NCI-H2196 (cell line): ENCODE measurements at regions not wholly inside any gene's neighbourhood (a gene's known extent, or its start where the extent isn't known, plus 50 kb on each side); places are given as distances from the start of the nearest gene placed in this dataset.
"Not testable (repeated sequence)": the region's sequence is repeated elsewhere in the genome, so short reads cannot be mapped to it uniquely, and the experiment has no call there.

Source experiments
- DNase-seq: peaks from one replicate; lab custom pipeline; 2025; ENCODE audit not compliant: unreplicated experiment; lab: John Stamatoyannopoulos, UW

DNA sequence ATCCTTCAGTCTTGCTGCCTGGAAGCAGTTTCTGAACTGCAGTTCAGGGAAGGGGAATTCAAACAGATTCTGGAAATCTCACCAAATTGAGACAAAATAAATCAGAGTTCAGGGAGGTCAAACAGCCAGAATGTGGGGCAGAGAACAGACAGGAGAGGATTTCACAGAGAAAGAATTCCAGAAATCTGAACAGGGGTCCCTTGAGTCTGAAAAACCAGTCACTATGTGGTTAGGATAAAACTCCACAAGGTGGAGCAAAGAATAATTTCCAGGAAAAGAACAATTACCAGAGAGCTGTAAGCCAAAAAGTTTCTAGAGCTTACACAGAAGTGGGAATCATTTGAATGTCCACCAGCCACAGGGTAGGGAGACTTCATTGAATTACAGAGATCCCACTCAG is 84.7 kb downstream of the URB2 start:
- no peak for DNase-seq

DNA sequence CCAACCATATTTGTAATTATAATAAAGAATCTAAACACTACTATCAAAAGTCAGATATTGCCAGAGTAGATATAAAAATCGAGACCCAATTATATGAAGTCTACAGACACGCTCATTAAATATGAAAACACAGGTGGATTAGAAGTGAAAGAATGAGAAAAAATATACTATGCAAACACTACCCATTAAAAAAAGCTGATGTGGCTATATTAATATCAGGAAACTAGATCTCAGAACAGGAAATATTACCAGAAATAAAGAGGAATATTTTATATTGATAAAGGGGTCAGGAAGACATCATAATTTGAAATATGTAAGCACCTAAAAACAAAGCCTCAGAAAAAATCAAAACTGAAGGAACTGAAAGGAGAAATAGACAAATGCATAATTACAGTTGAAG is 88.3 kb downstream of the URB2 start:
- no peak for DNase-seq

DNA sequence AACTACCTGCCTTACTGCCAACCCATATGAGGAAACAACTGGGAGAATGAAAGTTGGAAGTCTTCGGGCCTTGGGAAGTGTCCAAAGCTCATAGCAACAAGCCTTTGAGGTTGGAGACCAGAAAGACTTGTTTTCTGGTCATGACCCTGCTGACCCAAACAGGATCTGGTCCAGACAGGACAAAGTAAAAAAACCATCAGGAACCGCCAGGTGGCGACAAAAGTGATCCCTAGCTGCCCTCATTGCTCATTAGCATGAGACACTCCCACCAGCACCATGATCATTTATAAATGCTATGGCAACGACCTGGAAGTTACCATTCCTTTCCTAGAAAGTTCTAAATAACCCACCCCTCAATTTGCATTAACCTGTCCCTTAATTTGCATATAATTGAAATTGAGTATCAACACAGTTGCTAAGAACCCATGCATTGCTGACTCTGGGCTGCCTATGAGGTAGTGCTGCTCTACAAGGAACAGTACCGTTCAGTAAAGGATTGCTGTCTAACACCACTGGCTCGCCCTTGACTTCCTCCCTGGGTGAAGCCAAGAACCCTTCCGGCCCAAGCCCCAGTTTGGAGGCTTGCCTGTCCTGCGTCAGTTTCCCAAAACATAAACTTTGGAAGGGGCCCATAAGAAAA is 89.0 kb downstream of the URB2 start:
- peak; percentile 53 for DNase-seq

DNA sequence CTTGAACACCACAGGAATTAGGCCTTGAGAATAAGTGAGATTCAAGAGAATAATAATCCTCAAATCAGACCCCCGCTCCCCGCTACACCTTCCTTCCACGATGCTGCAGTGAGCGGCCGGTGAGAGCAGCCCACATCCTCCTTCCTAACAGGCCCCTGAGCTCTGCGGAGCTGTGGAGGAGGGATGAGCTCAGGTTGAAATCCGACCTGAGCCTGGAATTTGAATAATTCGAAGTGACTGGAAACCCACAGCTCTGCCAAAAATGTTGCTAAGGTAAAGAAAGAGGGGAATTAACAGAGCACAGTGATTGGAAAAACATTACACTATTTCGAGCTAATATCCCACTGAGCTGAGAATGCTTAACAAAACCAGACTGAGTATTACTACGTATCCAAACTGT is 90.0 kb downstream of the URB2 start:
- DNase-seq: peak; percentile 8

DNA sequence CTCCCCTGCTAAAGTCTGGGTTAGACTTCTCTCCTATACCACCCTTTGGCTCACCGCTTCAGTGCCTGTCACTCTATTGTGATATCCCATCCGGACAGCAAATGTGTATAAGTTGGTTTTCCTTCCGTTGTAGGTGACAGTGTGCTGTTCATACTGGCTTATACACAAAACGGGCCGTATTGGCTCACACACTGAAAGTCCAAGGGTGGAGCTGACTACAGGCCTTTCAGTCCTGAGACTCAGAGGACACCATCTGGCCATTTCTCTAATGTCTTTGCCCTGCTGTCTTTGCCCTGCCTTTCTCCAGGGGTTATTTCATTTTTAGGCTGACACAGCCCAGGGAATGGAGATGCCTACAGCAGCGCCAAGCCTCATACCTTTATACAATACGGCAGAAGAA is 90.7 kb downstream of the URB2 start:
- no peak for DNase-seq

DNA sequence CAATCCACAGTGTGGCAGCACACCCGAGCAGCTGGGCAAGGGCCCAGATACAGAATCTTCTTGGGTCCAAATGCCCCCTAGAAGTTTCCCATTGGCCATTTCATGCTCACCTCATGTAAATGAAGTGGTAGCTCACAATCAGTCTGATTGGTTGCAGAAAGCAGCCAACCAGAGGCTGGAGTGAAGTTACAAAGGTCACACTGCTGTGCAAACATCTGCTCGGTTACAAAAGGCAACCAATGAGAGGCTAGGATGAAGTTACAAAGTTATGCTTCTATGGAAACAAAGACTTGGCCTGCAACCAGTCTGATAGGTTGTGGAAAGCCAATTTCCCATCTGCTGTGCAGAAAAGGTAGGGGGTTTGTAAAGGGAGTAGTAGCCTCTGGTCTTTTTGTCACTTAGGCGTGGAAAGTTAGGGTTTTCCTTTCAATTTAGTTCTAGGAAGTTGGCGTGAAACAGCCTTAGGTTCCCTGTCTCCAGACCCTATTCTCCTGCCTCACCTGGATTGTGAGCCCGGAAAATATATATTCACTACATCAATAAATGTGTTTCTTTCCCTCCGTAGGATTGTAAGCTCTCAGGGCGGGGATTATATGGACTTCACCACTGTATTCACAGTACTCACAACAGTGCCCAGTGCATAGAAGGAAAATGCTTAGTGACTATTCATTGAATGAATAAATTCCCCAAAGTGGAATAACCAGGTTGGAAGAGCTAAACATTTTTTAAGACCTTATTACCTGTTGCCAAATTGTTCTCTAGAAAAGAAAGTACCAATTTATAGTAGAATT is 91.9 kb downstream of the URB2 start:
- peak; percentile 19 for DNase-seq

DNA sequence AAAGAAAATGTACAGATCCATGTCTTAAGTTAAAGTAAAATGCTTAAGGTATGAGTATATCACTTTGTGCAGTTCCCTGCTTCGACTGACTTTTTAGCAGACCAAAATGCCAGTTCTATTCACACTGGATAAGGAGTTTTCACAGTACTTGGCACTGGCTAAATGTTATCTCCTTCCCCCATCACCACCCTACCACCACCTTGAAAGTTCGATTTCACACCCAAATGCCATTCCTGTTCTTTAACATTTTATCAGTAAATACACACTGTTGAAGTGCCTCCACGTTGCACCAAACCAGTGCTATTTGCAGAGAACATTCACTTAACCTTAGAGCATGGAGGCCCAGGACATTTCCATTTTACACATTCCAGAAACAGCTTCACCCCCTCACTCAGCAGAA is 100.0 kb downstream of the URB2 start:
- DNase-seq: no peak

DNA sequence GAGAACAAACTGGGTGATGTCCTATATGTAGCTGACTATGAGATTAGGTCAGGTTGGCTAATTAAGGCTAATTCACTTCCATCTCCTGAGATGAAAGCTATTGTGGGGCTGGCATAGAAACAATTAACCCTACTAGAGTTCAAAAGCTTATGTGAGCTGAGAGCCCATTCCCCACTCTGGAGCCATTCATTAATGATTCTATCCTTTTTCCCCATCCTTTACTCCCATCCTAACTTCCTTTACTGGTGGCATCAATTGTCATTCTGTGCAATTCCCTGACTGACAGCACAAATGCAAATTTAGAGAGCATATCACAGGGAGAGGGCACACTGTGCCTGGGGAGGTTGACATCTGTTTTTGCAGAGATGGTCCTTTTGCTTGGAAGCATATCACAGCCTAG is 103.9 kb downstream of the URB2 start:
- DNase-seq: no peak

DNA sequence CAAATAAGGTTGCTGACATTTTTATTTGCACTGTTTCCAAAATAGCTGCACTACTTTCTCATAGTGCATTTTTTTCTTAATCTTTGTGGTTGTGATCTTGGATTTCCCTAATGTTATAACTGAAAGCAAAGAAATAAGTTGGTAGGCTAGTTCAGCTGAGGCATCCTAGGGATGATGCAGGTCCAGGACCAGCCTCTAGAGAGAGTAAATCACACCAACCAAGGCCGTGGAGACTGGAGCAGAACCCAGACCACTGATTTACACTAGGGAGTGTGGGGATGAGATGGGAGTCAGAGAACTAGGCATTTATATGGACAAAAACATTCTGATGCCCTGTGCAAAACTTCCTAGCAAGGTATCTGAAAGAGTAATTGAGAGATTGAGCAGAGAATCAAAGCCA is 104.5 kb downstream of the URB2 start:
- DNase-seq: no peak

DNA sequence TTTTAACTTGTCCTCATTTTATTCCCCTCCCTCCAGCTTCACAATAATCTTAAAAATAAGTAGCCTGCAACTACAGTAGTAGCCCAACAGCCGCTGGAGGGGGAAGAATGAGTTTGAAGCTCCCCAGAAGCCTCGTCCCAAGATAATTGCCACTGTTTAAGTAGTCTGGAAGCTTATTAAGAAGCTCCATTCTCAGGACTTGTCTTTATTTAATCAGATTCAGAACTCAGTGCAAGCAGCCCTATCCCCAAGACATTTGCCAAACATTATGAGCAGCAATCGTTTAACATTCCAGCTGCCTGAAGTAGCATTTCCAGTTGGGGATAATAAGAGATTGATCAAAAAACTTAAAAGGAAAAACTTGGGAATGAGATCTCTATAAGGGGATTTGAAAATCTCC is 106.0 kb downstream of the URB2 start:
- no peak for DNase-seq

DNA sequence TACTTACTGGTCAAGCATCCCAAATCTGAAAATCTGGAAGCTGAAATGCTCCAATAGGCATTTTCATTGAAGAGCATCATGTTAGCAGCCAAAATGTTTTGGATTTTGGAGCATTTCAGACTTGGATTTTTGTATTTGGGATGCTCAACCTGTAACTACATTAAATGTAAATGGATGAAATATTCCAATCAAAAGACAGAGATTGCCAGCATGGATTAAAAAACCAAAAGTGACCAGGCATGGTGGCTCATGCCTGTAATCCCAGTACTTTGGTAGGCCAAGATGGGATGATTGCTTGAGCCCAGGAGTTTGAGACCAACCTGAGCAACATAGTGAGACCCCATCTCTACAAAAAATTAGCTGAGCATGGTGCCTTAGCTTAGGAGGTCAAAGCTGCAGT is 110.3 kb downstream of the URB2 start:
- DNase-seq: no peak

DNA sequence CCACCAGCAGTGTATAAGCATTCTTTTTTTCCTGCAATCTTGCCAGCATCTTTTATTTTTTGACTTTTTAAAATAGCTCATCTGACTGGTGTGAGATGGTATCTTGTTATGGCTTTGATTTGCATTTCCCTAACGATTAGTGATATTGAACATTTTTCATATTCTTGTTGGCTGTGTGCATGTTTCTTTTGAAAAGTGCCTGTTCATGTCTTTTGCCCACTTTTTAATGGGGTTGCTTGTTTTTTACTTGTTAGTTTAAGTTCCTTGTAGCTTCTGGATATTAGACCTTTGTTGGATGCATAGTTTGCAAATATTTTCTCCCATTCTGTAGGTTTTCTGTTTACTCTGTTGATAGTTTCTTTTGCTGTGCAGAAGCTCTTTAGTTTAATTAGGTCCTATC is 116.6 kb downstream of the URB2 start:
- DNase-seq: not testable (repeated sequence)

DNA sequence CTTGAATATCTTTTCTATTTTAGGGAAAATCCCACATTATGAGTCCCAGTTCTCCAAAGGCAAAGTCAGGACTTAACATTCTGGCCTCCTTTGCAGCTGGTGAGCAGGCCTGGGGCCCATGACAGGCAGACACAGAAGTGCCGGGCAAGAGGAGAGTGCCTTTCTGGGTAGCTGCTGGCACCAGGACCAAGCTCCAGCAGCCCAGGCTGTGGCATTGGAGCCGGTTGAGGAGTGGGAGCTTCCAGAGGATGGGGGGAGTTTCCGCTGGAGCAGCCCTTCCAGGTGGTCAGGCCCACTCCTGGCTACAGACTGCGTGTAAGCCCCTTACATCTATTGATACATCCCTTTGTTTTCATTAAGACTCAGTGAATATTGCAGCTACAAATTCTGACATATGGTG is 123.9 kb downstream of the URB2 start:
- no peak for DNase-seq

DNA sequence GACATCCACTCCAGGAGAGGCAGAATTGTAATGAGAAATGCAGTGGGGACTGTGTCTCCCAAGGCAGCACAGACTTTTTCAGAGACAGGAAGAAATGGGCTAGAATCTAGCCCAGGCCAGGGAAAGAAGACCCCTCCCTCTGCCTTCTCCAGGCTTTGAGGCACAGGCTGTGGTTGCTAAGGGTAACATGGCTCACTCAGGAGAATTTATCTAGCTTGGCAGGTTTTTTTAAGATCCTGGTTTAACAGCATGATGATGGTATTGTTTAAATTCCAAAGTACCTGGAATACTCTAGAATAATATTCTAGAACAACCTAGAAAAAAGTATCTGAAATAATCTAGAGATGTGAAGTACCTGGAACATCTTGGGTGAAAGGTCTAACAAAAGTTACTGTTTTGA is 125.6 kb downstream of the URB2 start:
- no peak for DNase-seq

DNA sequence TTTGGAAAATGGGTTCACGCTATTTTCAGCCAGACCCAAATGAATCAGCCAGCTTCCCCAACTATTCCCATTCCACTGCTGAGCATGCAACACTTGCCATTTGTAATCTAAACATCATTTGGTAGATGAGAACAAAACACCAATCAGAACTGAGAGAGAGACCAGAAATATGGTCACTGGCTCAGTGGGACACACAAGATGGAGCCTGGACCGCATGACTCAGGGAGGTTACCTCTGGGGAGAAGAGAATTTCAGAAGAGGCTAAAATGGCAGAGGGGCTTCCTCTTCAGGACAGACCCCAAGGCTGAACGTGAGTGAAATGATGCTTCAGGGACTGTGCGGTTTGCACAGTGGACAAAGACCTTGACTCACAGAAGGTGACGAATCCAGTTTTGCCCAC is 126.6 kb downstream of the URB2 start:
- DNase-seq: no peak

DNA sequence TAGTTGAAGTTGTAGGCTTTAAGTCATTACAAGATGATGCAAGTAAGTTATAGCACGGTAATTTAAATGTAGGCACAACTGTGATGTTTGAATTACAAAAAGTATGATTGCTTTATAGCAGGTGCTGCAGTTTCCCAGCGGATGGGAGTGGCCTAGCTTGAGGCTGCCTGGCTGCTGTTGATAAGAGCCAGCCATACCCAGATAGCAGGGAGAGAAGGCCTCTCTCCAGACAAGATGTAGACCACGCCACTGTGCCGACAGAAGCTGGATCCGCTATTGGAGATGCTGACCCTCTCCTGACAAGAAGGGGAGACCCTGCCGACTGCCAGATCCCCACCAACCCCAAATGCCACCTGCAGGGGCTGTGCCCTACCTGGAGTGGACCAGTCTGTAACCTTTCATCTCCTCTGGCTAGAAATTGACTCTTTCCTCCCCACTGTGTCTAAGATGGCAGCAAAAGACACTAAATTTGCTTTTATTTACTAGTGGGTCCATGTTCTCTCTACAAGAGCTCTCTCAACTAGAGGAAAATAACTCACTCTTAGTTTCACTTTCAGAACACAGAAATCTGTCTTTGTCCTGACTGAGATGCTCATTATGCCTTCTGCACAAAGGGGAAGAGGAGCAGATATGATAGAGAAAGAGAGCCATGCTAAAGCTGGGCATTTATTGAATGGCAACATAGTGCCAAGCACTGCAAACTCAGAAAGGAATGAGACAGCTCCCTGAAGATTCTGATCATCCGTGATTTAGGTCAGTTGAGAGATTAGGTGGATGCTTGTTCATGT is 127.9 kb downstream of the URB2 start:
- DNase-seq: peak; percentile 6

DNA sequence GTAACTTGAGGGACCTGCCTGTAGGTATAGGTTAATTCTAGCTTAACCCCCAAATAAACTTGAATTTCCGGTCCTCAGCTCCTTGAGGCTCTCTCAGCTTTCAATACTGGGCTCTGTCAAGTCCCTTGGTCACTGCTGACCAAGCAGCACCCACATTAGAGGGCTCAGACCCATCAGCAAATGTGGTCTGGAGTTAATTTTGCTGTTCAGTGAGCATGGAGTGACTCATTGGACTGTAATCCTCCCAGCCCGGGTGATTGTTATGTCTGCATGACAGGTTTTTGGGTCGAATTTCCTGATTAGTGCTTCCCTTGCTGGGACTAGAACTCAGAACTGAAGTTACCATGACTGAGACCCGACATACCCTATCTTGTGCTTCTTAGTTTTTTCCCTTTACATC is 130.6 kb downstream of the URB2 start:
- DNase-seq: no peak

DNA sequence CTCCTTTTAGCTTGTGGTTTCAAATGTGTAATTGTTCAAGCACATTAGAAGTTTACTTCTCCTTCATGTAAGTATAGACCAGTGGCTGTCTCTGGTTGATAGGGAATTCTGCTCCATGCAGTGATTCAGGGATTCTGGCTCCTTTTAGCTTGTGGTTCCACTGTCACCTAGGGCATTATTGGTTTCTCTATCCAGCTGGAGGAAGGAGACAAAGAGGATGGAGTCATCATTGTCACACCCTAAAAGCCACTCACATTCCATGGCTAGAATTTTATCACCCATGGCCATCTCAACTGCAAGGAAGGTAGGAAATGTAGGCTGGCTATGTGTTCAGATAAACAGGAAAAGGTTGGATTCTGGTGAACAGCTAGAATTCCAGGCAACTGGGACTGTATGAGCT is 131.2 kb downstream of the URB2 start:
- no peak for DNase-seq

DNA sequence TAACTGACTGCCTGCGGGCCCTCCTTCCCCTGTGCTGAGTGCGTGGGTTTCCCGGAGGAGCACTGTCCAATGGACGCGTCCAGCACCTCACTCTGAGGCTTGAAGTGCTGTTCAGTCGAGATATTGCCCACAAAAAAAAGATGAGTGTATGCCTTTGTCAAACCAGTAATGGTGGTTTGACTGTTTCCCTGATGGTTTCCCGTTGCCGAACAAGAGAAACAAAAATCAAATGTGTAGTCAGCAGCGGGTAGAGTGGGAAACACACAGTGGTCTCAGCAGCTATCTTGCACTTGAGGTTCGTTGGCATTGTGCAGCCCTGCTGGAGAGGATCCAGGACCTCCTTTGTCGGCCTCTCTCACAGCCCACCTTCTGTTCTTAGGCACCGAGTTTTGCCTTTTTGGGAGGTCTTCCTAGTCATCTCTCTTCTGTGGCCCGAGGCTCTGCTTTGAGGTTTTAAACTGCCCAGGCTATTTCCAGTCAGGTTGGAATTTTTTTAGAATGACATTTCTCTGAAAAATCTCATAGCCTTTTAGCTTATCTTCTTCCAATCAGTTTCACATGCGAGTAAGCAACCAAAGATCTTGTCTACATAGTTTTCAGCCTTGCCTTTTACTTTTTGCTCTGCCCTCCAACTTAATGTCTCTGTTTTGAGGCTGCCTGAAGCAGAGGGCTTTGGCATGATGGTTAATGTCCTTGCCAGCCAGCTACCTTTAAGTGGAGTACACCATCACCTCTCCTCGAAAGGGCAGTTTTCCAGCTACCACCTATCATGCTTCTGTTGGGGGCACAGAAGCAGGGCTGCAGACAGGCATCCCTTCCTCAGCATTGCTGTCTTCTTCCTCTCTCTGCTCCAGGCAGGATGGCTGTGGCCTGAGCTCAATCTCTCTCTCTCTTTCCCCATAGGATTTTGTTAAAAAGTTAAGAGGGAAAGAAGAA is 132.3 kb downstream of the URB2 start:
- no peak for DNase-seq

DNA sequence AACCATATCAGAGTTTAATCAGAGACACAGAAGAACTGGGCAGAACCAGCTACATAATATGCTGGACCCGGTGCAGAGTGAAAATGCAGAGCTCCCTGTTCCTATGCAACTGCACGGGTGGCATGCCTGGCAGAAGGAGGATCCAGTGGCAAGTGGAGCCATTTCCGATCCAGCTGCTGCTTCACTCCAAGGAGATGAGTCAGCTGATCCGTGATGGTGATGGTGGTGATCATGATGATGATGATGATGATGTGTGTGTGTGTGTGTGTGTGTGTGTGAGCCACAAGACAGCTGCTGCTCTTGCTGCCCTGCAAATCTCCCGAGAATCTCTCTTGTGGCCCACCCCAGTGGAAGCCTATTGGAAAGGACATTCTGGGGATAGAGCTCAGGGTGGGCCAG is 133.0 kb downstream of the URB2 start:
- no peak for DNase-seq

DNA sequence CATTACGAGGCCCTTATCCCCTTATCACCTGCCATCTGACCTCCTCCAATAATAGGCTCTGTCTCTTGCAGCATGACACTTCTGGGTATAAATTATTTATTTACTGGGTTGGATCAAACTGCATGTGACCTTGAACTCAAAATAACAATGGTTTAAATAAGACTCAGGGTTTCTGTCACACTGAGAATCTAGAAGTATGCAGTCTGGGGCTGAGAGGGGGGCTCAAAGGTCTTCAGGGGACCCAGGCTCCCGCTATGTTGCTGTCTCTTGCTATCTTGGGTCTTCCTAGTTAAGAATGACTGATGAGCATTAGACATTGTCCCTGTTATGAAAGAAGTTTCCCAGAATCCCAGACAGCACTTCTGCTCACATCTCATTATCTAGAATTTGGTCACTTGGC is 133.5 kb downstream of the URB2 start:
- no peak for DNase-seq
